NCI-H510A treated with DMSO at 0.1 percent for 48 hours (cell line): ENCODE measurements at regions not wholly inside any gene's neighbourhood (a gene's known extent, or its start where the extent isn't known, plus 50 kb on each side); places are given as distances from the start of the nearest gene placed in this dataset.
"Not testable (repeated sequence)": the region's sequence is repeated elsewhere in the genome, so short reads cannot be mapped to it uniquely, and the experiment has no call there.

Source experiments
- DNase-seq: peaks from one replicate; lab custom pipeline; 2025; lab: John Stamatoyannopoulos, UW

- DNase-seq: not testable (repeated sequence)
Measured at GRCh38 chr17:15802917-15803316, 70.8 kb downstream of the TBC1D26 start.

GRCh38 chr17:15806825-15807224 is 74.7 kb downstream of the TBC1D26 start:
- not testable (repeated sequence) for DNase-seq

DNA sequence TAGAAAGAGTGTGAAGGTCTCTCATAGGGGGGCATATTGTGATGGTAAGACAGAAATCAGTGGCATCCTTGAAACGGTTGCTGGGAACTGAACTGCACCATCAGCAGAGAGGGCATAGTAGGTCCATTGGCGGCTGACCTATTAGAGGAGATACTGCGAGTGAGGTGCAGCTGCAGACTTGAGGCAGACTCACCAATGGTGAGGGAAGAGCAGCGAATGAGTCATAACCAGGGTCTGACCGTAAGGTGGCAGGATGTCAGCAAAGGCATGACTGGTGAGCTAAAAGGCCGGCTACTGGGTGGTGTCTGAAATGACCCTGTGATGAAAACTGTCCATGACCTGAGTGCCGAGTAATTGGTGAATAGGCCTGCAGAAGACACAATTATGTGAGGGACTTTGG is 81.3 kb downstream of the TBC1D26 start:
- DNase-seq: not testable (repeated sequence)

DNA sequence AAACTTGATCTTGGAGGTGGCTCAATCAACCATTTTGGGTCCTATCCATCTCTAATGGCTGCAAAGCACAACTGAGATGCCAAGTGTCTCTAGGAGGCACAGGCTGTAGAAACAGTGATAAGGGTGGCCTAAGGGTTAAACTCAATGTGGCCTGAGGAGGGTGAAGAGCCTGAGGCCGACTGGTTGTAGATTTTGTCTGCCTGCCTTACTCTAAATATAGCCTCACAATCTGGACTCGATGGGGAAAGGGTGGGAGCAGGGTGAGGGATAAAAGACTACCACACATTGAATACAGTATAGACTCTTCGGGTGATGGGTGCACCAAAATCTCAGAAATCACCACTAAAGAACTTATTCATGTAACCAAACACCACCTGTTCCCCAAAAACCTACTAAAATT is 81.9 kb downstream of the TBC1D26 start:
- DNase-seq: not testable (repeated sequence)

DNA sequence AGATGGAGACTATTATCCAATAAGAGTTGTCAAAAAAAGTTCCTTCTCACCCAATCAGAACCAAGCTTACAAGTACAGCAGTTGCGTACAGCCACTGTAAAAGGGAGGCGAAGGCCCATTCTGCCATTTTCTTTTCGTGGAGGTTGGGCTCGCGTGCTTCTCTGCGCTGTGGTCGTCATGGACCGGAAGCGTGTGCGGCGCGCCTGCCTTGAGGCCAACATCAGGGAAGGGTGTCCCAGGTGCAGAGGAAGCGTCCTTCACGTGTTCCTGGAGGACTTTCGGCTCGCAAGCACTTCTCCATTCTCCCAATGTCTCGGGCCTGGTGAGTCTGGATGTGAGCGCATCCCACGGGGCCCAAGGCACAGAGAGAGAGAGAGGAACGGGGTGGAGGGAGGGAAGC is 85.8 kb downstream of the TBC1D26 start:
- DNase-seq: not testable (repeated sequence)

DNA sequence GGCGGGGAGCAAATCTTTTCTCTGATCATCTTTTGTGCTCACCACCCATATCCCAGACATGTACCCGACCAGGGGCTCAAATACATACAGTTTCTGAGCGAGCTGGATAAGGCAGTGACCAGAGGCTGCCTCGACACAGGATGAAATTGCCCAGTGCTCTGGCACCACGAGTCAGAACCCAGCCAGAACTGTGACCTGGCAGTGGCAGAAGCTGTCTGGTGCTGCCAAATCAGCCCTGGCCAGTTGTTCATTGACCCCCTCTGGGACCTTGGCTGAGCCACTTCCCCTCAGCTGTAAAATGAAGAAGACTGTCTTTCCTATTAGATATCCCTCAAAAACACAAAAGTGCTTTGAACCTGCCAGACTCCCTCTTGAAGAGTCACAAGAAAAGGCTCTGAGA is 90.2 kb downstream of the TBC1D26 start:
- not testable (repeated sequence) for DNase-seq

GRCh38 chr17:15828727-15829314 is 96.7 kb downstream of the TBC1D26 start:
- peak; percentile 68 for DNase-seq

- DNase-seq: peak; percentile 81
Measured at GRCh38 chr17:15830221-15830620, 98.1 kb downstream of the TBC1D26 start.

DNA sequence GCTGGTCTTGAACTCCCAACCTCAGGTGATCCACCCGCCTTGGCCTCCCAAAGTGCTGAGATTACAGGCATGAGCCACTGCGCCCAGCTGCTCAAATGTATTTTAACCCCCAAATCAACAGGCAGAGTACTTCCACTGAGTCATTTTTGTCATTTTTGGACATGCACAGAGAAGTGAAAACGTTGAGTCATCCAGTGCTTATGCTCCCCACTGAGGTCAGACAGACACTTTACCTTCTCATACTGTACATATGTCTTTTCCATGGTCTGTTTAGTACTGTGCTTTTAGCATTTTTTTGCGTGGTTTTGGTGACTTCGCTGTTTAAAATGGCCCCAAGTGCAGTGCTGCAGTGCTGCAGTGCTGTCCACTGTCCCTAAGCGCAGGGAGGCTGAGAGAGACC is 99.1 kb downstream of the TBC1D26 start:
- DNase-seq: not testable (repeated sequence)

DNA sequence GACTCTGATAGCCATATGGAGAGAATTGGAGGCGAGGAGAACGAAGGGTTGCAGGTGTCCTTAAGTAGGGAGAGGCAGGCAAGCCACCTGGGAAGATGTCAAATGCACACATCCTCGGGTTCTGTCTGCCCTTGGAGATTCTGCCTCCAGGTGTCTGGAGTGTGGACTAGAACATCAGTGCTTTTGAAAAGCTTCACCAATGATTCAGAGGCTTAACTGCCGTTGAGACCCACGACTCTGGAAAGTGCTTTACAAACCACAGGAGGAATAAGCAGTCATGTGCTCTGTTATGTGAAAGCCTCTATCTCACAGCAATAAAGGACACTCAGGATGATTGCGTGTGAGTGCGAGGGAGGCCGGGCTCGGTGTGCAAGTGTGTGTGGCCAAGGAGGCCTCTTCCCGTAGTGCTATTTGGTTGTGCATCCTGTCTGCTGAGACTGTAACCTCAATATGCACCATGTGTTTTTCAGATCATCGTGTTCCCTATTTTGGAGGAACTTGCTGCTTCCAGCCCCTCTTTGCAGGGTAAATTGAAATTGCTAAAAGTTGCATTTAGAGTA is 100.9 kb downstream of the TBC1D26 start:
- DNase-seq: not testable (repeated sequence)

GRCh38 chr17:15833890-15834289 is 101.8 kb downstream of the TBC1D26 start:
- not testable (repeated sequence) for DNase-seq

GRCh38 chr17:15835481-15835880 is 103.4 kb downstream of the TBC1D26 start:
- not testable (repeated sequence) for DNase-seq

DNA sequence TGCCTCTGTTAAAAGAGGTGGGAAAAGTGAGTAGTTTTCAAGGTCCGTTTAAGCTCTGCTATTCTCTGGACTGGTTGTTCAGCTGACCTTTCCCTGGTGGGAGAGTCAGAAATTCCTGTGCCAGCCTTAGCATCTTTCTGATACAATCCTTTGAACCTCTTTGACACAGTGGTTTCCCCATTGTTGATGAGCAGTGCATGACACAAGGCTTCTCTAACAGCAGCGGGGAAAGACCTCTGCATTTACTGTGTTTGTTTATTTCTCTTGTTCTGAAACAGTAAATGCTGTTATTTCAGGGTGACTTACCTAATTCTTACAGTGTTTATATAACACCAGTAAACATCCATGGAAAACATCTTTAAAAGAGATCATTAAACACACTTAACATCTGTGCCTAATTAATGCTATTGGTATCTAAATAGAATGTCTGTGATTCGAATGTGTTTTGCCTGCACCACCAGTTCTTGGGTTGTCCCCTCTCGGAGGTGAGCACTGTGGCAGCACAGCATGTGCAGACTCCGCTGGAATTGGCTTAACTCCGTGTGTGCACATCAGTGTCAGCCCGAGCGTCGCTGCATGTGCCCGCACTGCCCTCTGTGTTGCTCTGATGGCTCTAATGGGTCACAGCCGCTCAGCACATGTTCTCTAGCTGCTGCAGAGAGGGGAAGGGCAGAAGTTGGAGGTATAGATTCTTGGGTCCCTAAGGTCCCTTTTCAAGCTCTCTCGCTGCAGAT is 104.3 kb downstream of the TBC1D26 start:
- not testable (repeated sequence) for DNase-seq

DNA sequence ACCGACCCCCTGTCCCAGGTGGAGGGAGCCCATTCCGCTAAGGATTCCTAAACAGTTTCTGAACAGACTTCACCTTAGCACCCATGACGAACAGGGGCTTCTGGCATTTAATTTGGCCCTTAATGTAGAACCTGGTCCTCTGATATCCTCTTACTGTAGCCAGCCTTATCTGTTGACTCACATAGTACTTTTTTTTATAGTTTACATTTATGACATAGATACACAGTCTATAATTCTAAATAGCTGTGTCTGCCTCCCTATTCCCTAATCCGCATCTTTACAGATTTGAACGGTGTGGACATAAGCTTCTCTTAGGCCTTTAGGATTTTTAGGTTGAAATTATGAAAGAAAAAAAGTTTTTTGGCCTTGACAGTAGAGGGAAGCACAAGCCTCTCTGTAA is 104.9 kb downstream of the TBC1D26 start:
- DNase-seq: not testable (repeated sequence)

GRCh38 chr17:15847447-15848229 is 97.3 kb upstream of the ADORA2B start:
- DNase-seq: not testable (repeated sequence)

DNA sequence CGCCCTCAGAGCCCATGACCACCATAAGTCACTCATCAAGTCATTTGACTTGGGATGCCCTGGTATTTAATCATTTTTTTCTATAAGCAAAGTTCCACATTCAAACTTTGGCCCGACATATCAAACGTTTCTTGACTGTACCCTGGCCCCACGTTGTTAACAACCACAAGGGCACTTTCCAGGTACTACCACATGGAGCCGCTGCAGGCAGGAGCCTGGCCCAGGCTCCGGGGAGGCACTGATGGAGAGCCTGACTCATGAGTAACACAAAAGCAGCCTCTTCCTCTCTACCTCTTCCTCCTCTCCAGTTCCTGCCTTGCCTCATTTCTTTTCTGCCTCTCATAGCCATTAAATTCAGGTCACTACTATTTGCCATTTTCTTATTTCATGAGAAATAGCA is 95.9 kb upstream of the ADORA2B start:
- not testable (repeated sequence) for DNase-seq

- DNase-seq: not testable (repeated sequence)
Measured at GRCh38 chr17:15850071-15850470, 94.9 kb upstream of the ADORA2B start.

DNA sequence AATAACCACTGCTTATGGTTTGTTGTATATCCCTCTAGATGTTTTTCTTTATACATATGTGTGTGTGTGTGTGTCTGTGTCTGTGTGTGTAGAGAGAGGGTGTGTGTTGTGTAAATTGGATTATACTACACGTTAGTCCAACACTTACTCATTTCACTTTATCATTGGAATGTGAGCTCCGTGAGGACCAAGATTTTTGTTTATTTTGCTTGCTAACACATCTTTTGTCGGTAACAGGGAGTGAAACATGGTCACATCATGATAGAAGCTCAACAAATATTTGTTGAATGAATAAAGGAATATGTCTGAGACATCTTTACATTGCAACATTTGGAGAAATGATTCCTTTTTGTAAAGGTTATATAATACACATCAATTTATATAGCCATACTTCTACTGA is 94.2 kb upstream of the ADORA2B start:
- not testable (repeated sequence) for DNase-seq

- DNase-seq: not testable (repeated sequence)
Measured at GRCh38 chr17:15852863-15853262, 92.1 kb upstream of the ADORA2B start.

GRCh38 chr17:15856191-15856590 is 88.7 kb upstream of the ADORA2B start:
- not testable (repeated sequence) for DNase-seq

GRCh38 chr17:15856745-15857144 is 88.2 kb upstream of the ADORA2B start:
- not testable (repeated sequence) for DNase-seq

GRCh38 chr17:15858082-15858481 is 86.8 kb upstream of the ADORA2B start:
- DNase-seq: not testable (repeated sequence)
